Bronchial epithelial cell (primary cell): ENCODE measurements at regions not wholly inside any gene's neighbourhood (a gene's known extent, or its start where the extent isn't known, plus 50 kb on each side); places are given as distances from the start of the nearest gene placed in this dataset.

Source experiments
- DNase-seq: peaks from one replicate; pipeline ENCODE4 v3.0.0-alpha.2; 2010; ENCODE audit warnings: low read depth
- FAIRE-seq: peaks from 2 replicates; lab custom pipeline; 2011; peaks lifted over from hg19 to GRCh38; lab: Jason Lieb, UNC
- H3K27me3 ChIP-seq: 2 replicates; pipeline ENCODE4 v1.5.1; 2011; ENCODE audit warnings: low read length; ENCODE audit not compliant: control insufficient read depth, insufficient read depth
- H3K36me3 ChIP-seq: 2 replicates; pipeline ENCODE4 v1.5.1; 2011; ENCODE audit warnings: low read length; ENCODE audit not compliant: control insufficient read depth, insufficient read depth
- H3K4me3 ChIP-seq: 2 replicates; pipeline ENCODE4 v1.5.1; 2011; ENCODE audit warnings: mild to moderate bottlenecking, low read depth, low read length, control low read depth
- CTCF ChIP-seq: IDR thresholded peaks from 2 replicates; pipeline ENCODE4 v1.5.1; 2011; ENCODE audit warnings: mild to moderate bottlenecking, moderate library complexity, low read length, control low read depth, inconsistent platforms; ENCODE audit not compliant: insufficient read depth, severe bottlenecking

GRCh38 chr6:134469702-134470456 lies 152.0 kb upstream of the SGK1 start:
- FAIRE-seq (no peak), DNase-seq (no peak)
- H3K4me3 ChIP-seq, result no peak overlapping the region
- TF ChIP-seq CTCF, result no peak
- no peaks in the 10 kb centered on the region for H3K27me3 ChIP-seq
- no peaks in the 10 kb centered on the region for H3K36me3 ChIP-seq

GRCh38 chr6:134468633-134469032 lies 150.7 kb upstream of the SGK1 start:
- H3K4me3 ChIP-seq, result no peak overlapping the region
- DNase-seq (no peak), FAIRE-seq (peak; percentile 83)
- H3K36me3 ChIP-seq, result no peaks in the 10 kb centered on the region
- no peaks in the 10 kb centered on the region for H3K27me3 ChIP-seq
- TF ChIP-seq CTCF, result no peak

GRCh38 chr6:134467620-134468019 lies 149.7 kb upstream of the SGK1 start:
- no peaks in the 10 kb centered on the region for H3K36me3 ChIP-seq
- H3K27me3 ChIP-seq, result no peaks in the 10 kb centered on the region
- no peak overlapping the region for H3K4me3 ChIP-seq
- FAIRE-seq (no peak), DNase-seq (no peak)
- no peak for TF ChIP-seq CTCF

GRCh38 chr6:134466771-134467525 lies 149.0 kb upstream of the SGK1 start:
- H3K36me3 ChIP-seq, result no peaks in the 10 kb centered on the region
- H3K27me3 ChIP-seq, result no peaks in the 10 kb centered on the region
- DNase-seq (peak; percentile 87), FAIRE-seq (no peak)
- H3K4me3 ChIP-seq, result no peak overlapping the region
- TF ChIP-seq CTCF, result no peak

- DNase-seq (peak; percentile 95), FAIRE-seq (peak; percentile 32)
- Histone ChIP-seq H3K4me3 (no peak overlapping the region), H3K27me3 (no peaks in the 10 kb centered on the region), H3K36me3 (no peaks in the 10 kb centered on the region)
- no peak for TF ChIP-seq CTCF
Measured at GRCh38 chr6:134464690-134465411, 146.9 kb upstream of the SGK1 start.
